ENCODE measurements at regions not wholly inside any gene's neighbourhood (a gene's known extent, or its start where the extent isn't known, plus 50 kb on each side); places are given as distances from the start of the nearest gene placed in this dataset.

DNA sequence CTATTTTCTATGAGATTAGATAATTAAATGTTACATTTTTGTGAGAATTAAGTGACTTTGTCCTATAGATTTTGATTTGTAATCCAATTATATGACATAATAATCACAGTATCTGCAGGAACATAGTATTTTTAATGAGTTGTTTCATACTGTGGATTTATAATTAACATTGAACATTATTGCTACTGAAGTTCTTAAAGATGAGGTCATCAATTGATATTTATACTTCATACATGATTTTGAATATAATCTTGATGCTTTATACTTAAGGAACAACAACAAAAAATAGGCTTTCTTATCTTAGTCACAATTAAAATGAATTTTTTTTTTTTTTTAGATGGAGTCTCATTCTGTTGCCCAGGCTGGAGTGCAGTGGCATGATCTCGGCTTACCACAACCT lies 846.6 kb downstream of the SI start:
- ATAC-seq = no peak
- DNase-seq (ENCODE audit: low read depth in 1 of 2, low spot score in 1 of 2) = no peak
- no peaks in the 10 kb centered on the region for H3K4me1 ChIP-seq
- FAIRE-seq = no peak
- POLR2A ChIA-PET = no interaction called here
- H3K27ac ChIP-seq = no peak overlapping the region
- no peak overlapping the region for H3K4me3 ChIP-seq
- no peak for TF ChIP-seq GATA3 (IDR thresholded peaks at IDR 0.05; ENCODE audit: borderline replicate concordance)
- TF ChIP-seq, protein P1, sequence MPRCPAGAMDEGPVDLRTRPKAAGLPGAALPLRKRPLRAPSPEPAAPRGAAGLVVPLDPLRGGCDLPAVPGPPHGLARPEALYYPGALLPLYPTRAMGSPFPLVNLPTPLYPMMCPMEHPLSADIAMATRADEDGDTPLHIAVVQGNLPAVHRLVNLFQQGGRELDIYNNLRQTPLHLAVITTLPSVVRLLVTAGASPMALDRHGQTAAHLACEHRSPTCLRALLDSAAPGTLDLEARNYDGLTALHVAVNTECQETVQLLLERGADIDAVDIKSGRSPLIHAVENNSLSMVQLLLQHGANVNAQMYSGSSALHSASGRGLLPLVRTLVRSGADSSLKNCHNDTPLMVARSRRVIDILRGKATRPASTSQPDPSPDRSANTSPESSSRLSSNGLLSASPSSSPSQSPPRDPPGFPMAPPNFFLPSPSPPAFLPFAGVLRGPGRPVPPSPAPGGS (IDR thresholded peaks at IDR 0.05) = no peak
- TF ChIP-seq JUNB (IDR thresholded peaks at IDR 0.05) = no peak
- no peak for TF ChIP-seq SMC3 (IDR thresholded peaks at IDR 0.05)
- no peak for TF ChIP-seq RAD21 (conservative IDR thresholded peaks at IDR 0.05 in 1 of 2, IDR thresholded peaks at IDR 0.05 in 1 of 2)
- no peak for TF ChIP-seq PHF8 (IDR thresholded peaks at IDR 0.05; ENCODE audit: borderline replicate concordance, low read depth)
- no peak for TF ChIP-seq KDM5A (IDR thresholded peaks at IDR 0.05)
- TF ChIP-seq MYC (IDR thresholded peaks at IDR 0.05; ENCODE audit: borderline replicate concordance, low read length) = no peak
- H3K4me2 ChIP-seq = no peak overlapping the region
- CTCF ChIA-PET = no interaction called here
- no peaks in the 10 kb centered on the region for H3K9me3 ChIP-seq
- 94% methylated on average over 1 of the region's 1 CpG for WGBS (ENCODE audit: missing lambda C conversion rate)

DNA sequence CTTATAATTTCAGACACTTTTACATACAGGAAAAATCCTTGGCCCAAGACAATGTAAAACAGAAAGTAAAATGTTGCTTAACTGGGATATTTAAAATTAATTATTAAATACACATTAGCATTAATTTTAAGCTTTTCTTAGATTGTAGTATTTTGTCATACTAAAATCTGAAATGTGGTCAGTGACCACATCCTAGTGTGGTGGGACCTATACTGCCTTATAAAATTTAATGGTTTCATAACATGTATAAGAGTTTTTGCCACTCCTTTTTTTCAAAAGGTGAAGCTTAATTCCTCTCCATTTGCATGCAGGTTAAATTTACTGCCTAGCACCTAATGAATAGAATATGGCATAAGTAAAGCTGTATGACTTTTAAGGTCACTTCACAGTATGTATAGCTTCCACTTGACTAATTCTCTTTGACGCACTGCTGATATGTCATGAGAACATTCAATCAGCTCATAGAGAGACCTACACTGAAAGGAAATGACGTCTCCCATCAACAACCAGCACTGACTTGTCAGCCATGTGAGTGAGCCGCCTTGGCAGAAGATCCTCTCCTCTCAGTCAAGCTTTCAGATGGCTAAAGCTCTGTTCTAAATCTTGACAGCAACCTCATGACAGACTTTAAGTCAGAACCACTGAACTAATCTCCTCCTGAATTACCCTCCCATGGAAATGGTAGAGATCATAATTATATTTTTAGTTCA lies 847.8 kb downstream of the SI start:
- FAIRE-seq = no peak
- ChIA-PET CTCF (no interaction called here), POLR2A (no interaction called here)
- Histone ChIP-seq H3K4me2 (no peak overlapping the region), H3K4me1 (no peaks in the 10 kb centered on the region), H3K9me3 (no peaks in the 10 kb centered on the region), H3K27ac (no peak overlapping the region), H3K4me3 (no peak overlapping the region)
- TF ChIP-seq HDAC2 (IDR thresholded peaks at IDR 0.05) (no peak), PHF8 (IDR thresholded peaks at IDR 0.05; ENCODE audit: borderline replicate concordance, low read depth) (no peak), SREBF2 (IDR thresholded peaks at IDR 0.05) (no peak), MYC (IDR thresholded peaks at IDR 0.05; ENCODE audit: borderline replicate concordance, low read length) (no peak), MAFK (IDR thresholded peaks at IDR 0.05; ENCODE audit: partially characterized antibody) (no peak), HOXB5 (CRISPR knock-in tag; IDR thresholded peaks at IDR 0.05) (no peak), HOXB13 (CRISPR knock-in tag; IDR thresholded peaks at IDR 0.05; ENCODE audit: low read depth) (no peak)
- TF ChIP-seq, protein P1 (IDR thresholded peaks at IDR 0.05) = no peak
- ATAC-seq = no peak
- DNase-seq (ENCODE audit: low read depth in 1 of 2, low spot score in 1 of 2) = no peak
- 60% methylated on average over 3 of the region's 3 CpGs for WGBS (ENCODE audit: missing lambda C conversion rate)

DNA sequence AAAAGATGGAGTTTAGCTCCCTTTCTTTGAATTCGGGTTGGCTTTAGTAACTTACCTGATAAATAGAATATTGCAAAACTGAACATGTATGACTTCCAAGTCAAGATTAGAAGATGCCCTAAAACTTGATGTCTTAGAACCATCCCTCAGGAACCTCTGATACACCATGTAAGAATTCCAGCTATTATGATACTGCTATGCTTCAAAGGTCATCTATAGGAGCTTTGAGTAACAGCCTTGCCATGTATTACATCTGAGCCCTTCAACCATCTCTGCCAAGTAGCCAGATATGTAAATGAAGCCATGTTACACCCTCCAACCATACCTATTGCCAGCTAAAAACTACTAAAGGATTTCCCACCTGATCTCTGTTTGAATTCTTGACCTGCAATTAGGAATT lies 854.2 kb downstream of the SI start:
- Histone ChIP-seq H3K27ac (no peak overlapping the region), H3K4me3 (no peak overlapping the region), H3K4me2 (no peak overlapping the region), H3K4me1 (no peaks in the 10 kb centered on the region), H3K9me3 (no peaks in the 10 kb centered on the region)
- ChIA-PET CTCF (no interaction called here), POLR2A (no interaction called here)
- DNase-seq (ENCODE audit: low read depth in 1 of 2, low spot score in 1 of 2) = no peak
- no peak for ATAC-seq
- 3% methylated on average over 1 of the region's 1 CpG for WGBS (ENCODE audit: missing lambda C conversion rate)
- no peak for FAIRE-seq
- TF ChIP-seq TP53 (CRISPR knock-in tag; IDR thresholded peaks at IDR 0.05) (no peak), ESRRA (IDR thresholded peaks at IDR 0.05; ENCODE audit: borderline replicate concordance, low read length) (no peak), TFCP2L1 (CRISPR knock-in tag; IDR thresholded peaks at IDR 0.05) (no peak), FOXS1 (CRISPR knock-in tag; IDR thresholded peaks at IDR 0.05) (no peak), NFE2L2 (conservative IDR thresholded peaks at IDR 0.05; ENCODE audit: low read length) (no peak), HOXA7 (CRISPR knock-in tag; IDR thresholded peaks at IDR 0.05) (no peak)
- TF ChIP-seq, protein P2, sequence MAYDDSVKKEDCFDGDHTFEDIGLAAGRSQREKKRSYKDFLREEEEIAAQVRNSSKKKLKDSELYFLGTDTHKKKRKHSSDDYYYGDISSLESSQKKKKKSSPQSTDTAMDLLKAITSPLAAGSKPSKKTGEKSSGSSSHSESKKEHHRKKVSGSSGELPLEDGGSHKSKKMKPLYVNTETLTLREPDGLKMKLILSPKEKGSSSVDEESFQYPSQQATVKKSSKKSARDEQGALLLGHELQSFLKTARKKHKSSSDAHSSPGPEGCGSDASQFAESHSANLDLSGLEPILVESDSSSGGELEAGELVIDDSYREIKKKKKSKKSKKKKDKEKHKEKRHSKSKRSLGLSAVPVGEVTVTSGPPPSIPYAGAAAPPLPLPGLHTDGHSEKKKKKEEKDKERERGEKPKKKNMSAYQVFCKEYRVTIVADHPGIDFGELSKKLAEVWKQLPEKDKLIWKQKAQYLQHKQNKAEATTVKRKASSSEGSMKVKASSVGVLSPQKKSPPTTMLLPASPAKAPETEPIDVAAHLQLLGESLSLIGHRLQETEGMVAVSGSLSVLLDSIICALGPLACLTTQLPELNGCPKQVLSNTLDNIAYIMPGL (CRISPR knock-in tag; IDR thresholded peaks at IDR 0.05; ENCODE audit: borderline replicate concordance) = no peak
- TF ChIP-seq, protein P3, sequence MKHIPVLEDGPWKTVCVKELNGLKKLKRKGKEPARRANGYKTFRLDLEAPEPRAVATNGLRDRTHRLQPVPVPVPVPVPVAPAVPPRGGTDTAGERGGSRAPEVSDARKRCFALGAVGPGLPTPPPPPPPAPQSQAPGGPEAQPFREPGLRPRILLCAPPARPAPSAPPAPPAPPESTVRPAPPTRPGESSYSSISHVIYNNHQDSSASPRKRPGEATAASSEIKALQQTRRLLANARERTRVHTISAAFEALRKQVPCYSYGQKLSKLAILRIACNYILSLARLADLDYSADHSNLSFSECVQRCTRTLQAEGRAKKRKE (CRISPR knock-in tag; IDR thresholded peaks at IDR 0.05; ENCODE audit: low read depth) = no peak
- TF ChIP-seq, protein P4, sequence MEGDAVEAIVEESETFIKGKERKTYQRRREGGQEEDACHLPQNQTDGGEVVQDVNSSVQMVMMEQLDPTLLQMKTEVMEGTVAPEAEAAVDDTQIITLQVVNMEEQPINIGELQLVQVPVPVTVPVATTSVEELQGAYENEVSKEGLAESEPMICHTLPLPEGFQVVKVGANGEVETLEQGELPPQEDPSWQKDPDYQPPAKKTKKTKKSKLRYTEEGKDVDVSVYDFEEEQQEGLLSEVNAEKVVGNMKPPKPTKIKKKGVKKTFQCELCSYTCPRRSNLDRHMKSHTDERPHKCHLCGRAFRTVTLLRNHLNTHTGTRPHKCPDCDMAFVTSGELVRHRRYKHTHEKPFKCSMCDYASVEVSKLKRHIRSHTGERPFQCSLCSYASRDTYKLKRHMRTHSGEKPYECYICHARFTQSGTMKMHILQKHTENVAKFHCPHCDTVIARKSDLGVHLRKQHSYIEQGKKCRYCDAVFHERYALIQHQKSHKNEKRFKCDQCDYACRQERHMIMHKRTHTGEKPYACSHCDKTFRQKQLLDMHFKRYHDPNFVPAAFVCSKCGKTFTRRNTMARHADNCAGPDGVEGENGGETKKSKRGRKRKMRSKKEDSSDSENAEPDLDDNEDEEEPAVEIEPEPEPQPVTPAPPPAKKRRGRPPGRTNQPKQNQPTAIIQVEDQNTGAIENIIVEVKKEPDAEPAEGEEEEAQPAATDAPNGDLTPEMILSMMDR (IDR thresholded peaks at IDR 0.05) = no peak
- TF ChIP-seq, protein P5, sequence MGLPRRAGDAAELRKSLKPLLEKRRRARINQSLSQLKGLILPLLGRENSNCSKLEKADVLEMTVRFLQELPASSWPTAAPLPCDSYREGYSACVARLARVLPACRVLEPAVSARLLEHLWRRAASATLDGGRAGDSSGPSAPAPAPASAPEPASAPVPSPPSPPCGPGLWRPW (IDR thresholded peaks at IDR 0.05) = no peak

Data from A549 (cell line).